GM23338 (cell line): ENCODE measurements at regions not wholly inside any gene's neighbourhood (a gene's known extent, or its start where the extent isn't known, plus 50 kb on each side); places are given as distances from the start of the nearest gene placed in this dataset.

Source experiments
- ATAC-seq: fragments of 200-7000 bp; cut with Tn5 transposase; 3 replicates; pipeline ENCODE4 v1.9.1; 2020
- DNase-seq: peaks from one replicate; pipeline ENCODE4 v3.0.0-alpha.2; 2015; ENCODE audit warnings: low spot score
- H2AFZ ChIP-seq: fragments of 200-600 bp; sonication (generic); 2 replicates; pipeline ENCODE4 v1.8.0; 2016; ENCODE audit warnings: antibody characterized with exemption, mild to moderate bottlenecking, moderate library complexity
- H3F3A ChIP-seq: fragments of 200-600 bp; sonication (generic); replicated peaks from 2 replicates; pipeline ENCODE4 v1.8.0; 2017; ENCODE audit warnings: antibody characterized with exemption, mixed run types, low read depth
- H3K27ac ChIP-seq: fragments of 200-600 bp; sonication (generic); 2 replicates; pipeline ENCODE4 v1.6.1; 2016; ENCODE audit warnings: low read depth
- H3K27me3 ChIP-seq: fragments of 200-600 bp; sonication (generic); 2 replicates; pipeline ENCODE4 v1.8.0; 2016; ENCODE audit warnings: mild to moderate bottlenecking, mixed run types, moderate library complexity; ENCODE audit not compliant: insufficient read depth
- H3K36me3 ChIP-seq: fragments of 200-600 bp; sonication (generic); 2 replicates; pipeline ENCODE4 v1.8.0; 2016; ENCODE audit warnings: mild to moderate bottlenecking; ENCODE audit not compliant: insufficient read depth
- H3K4me1 ChIP-seq: fragments of 200-600 bp; sonication (generic); 2 replicates; pipeline ENCODE4 v1.8.0; 2016; ENCODE audit warnings: mild to moderate bottlenecking, moderate library complexity; ENCODE audit not compliant: insufficient read depth
- H3K4me2 ChIP-seq: fragments of 200-600 bp; sonication (generic); 2 replicates; pipeline ENCODE4 v1.7.1; 2017; ENCODE audit warnings: mixed run types
- H3K4me3 ChIP-seq: fragments of 200-600 bp; sonication (generic); 2 replicates; pipeline ENCODE4 v1.6.1; 2016; ENCODE audit warnings: mixed run types
- H3K79me2 ChIP-seq: fragments of 200-600 bp; sonication (generic); replicated peaks from 2 replicates; pipeline ENCODE4 v1.8.0; 2017; ENCODE audit warnings: mild to moderate bottlenecking; ENCODE audit not compliant: insufficient read depth
- H3K9me2 ChIP-seq: fragments of 200-600 bp; sonication (generic); 2 replicates; pipeline ENCODE4 v1.8.0; 2017; ENCODE audit not compliant: insufficient read depth
- H4K20me1 ChIP-seq: fragments of 200-600 bp; sonication (generic); replicated peaks from 2 replicates; pipeline ENCODE4 v1.8.0; 2017; ENCODE audit warnings: mild to moderate bottlenecking; ENCODE audit not compliant: insufficient read depth
- H3K27ac Mint-ChIP-seq: 2 replicates; pipeline ENCODE4 v1.8.0; 2020; ENCODE audit warnings: inconsistent platforms, mild to moderate bottlenecking, moderate library complexity, mixed read lengths
- H3K27me3 Mint-ChIP-seq: 3 replicates; pipeline ENCODE4 v1.8.0; 2022; ENCODE audit warnings: low read depth, mild to moderate bottlenecking, moderate library complexity, mixed read lengths, inconsistent platforms; ENCODE audit not compliant: insufficient read depth, poor library complexity
- H3K36me3 Mint-ChIP-seq: 3 replicates; pipeline ENCODE4 v1.8.0; 2021; ENCODE audit warnings: low read depth, mild to moderate bottlenecking, inconsistent platforms, moderate library complexity, mixed read lengths
- H3K4me1 Mint-ChIP-seq: 3 replicates; pipeline ENCODE4 v1.8.0; 2020; ENCODE audit warnings: mild to moderate bottlenecking, inconsistent platforms, mixed read lengths
- H3K4me3 Mint-ChIP-seq: 3 replicates; pipeline ENCODE4 v1.8.0; 2021; ENCODE audit warnings: moderate library complexity, mild to moderate bottlenecking, inconsistent platforms, mixed read lengths
- H3K9me3 Mint-ChIP-seq: 3 replicates; pipeline ENCODE4 v1.8.0; 2020; ENCODE audit warnings: moderate library complexity, mild to moderate bottlenecking, inconsistent platforms, mixed read lengths
- CTCF ChIP-seq, 2 experiments: fragments of 200-600 bp in 1 of 2; sonication (generic) in 1 of 2; conservative IDR thresholded peaks; 2 replicates each; pipeline versions ENCODE4 v1.5.1 to v1.6.1; 2016 to 2017; ENCODE audit warnings: antibody characterized with exemption in 2 of 2, low read depth in 2 of 2, mild to moderate bottlenecking in 2 of 2, moderate library complexity in 1 of 2
- EZH2phosphoT487 ChIP-seq: fragments of 200-600 bp; sonication (generic); IDR thresholded peaks from one replicate; pipeline ENCODE4 v1.8.1; 2018; ENCODE audit warnings: antibody characterized with exemption; ENCODE audit not compliant: unreplicated experiment
- POLR2AphosphoS5 ChIP-seq: IDR thresholded peaks from 2 replicates; pipeline ENCODE4 v1.6.1; 2016; ENCODE audit warnings: antibody characterized with exemption, low read depth
- ZNF114 ChIP-seq: fragments of 250-450 bp; sonication (Bioruptor Pico); IDR thresholded peaks from 2 replicates; pipeline ENCODE4 v1.5.0; 2020; ENCODE audit warnings: mild to moderate bottlenecking, moderate library complexity
- ZNF462 ChIP-seq: fragments of 250-450 bp; sonication (Bioruptor Pico); IDR thresholded peaks from 2 replicates; pipeline ENCODE4 v1.5.0; 2020; ENCODE audit warnings: mild to moderate bottlenecking, moderate library complexity

- TF ChIP-seq ZNF462 (CRISPR knock-in tag), result no peak
- TF ChIP-seq ZNF114 (CRISPR knock-in tag), result no peak
- no peak for TF ChIP-seq EZH2phosphoT487
- TF ChIP-seq POLR2AphosphoS5, result no peak
These were observed 71.8 kb upstream of the SAMSN1 start (continued) for GRCh38 chr21:14617871-14618270.

- peaks cover 72% of the 10 kb centered on the region for H3K4me1 Mint-ChIP-seq
- peak overlapping the region; percentile 3; the same call in 1 of the 2 replicates for H3K4me3 ChIP-seq
These were observed 70.9 kb upstream of the SAMSN1 start for GRCh38 chr21:14617040-14617393.

More at GRCh38 chr21:14617040-14617393, 70.9 kb upstream of the SAMSN1 start:
- no peaks in the 10 kb centered on the region for H3F3A ChIP-seq
- peak; percentile 29; the same call in 1 of the 2 replicates for TF ChIP-seq ZNF462 (CRISPR knock-in tag)
- no peak for TF ChIP-seq CTCF (conservative IDR thresholded peaks at IDR 0.05; ENCODE audit: low read depth in 2 of 2)
- H3K27me3 Mint-ChIP-seq, result peaks cover 3% of the 10 kb centered on the region
- H3K27me3 ChIP-seq, result no peaks in the 10 kb centered on the region
- H3K79me2 ChIP-seq, result no peaks in the 10 kb centered on the region
- H3K27ac ChIP-seq, result peak overlapping the region; percentile 96
- peak overlapping the region; percentile 34 for H3K4me2 ChIP-seq
- H4K20me1 ChIP-seq, result no peaks in the 10 kb centered on the region
- H3K36me3 Mint-ChIP-seq, result peaks cover 25% of the 10 kb centered on the region
- H3K36me3 ChIP-seq, result peaks cover 8% of the 10 kb centered on the region
- ATAC-seq, result peak; percentile 70
- peak overlapping the region; percentile 97 for H3K27ac Mint-ChIP-seq
- no peak overlapping the region for H2AFZ ChIP-seq
- DNase-seq, result peak; percentile 38
- peak overlapping the region; percentile 55; the same call in 2 of the 3 replicates for H3K4me3 Mint-ChIP-seq
- H3K9me3 Mint-ChIP-seq, result peaks cover 23% of the 10 kb centered on the region
- peaks cover 58% of the 10 kb centered on the region for H3K4me1 ChIP-seq
- H3K9me2 ChIP-seq, result no peaks in the 10 kb centered on the region
